IgD-negative memory B cell (primary cell): ENCODE measurements at regions not wholly inside any gene's neighbourhood (a gene's known extent, or its start where the extent isn't known, plus 50 kb on each side); places are given as distances from the start of the nearest gene placed in this dataset.
"Not testable (repeated sequence)": the region's sequence is repeated elsewhere in the genome, so short reads cannot be mapped to it uniquely, and the experiment has no call there.

ENCODE experiments used
- H3K27ac Mint-ChIP-seq, 3 donors: one replicate each; pipeline ENCODE4 v1.8.0; 2020 to 2022; ENCODE audit warnings: mild to moderate bottlenecking in 3 of 3, mixed read lengths in 3 of 3, moderate library complexity in 1 of 3
- H3K27me3 Mint-ChIP-seq: one replicate; pipeline ENCODE4 v1.8.0; 2021; ENCODE audit warnings: mixed read lengths
- H3K36me3 Mint-ChIP-seq: one replicate; pipeline ENCODE4 v1.8.0; 2020; ENCODE audit warnings: mild to moderate bottlenecking, mixed read lengths
- H3K4me1 Mint-ChIP-seq, 3 donors: one replicate each; pipeline ENCODE4 v1.8.0; 2020 to 2022; ENCODE audit warnings: mixed read lengths in 3 of 3, mild to moderate bottlenecking in 1 of 3
- H3K4me3 Mint-ChIP-seq, 4 donors: one replicate each; pipeline ENCODE4 v1.8.0; 2020 to 2022; ENCODE audit warnings: mild to moderate bottlenecking in 4 of 4, mixed read lengths in 4 of 4, moderate library complexity in 3 of 4
- H3K9me3 Mint-ChIP-seq, 3 donors: one replicate each; pipeline ENCODE4 v1.8.0; 2020 to 2021; ENCODE audit warnings: mixed read lengths in 3 of 3, mild to moderate bottlenecking in 1 of 3

DNA sequence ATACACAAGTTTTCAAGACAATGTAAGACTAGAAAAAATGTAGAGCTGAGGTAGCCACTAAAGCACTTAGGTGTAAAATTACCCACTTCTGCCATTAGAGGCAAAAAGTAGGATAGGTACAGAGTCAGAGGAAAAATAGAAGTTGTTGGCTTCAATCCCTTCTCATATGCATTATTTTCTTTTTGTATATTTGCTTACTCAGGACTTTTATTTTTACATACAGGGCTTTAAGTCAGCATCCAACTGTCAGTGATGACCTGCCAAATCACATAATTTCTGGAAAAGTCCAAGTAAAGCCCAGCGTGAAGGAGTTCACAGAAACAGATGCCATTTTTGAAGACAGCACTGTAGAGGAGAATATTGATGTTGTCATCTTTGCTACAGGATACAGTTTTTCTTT lies 211.0 kb upstream of the POGK start:
- Mint-ChIP-seq H3K36me3 (no peaks in the 10 kb centered on the region), H3K27me3 (peaks cover 3% of the 10 kb centered on the region), H3K4me1 (no peaks in the 10 kb centered on the region), H3K27ac (no peak overlapping the region), H3K4me3 (no peak overlapping the region), H3K9me3 (no peaks in the 10 kb centered on the region)

DNA sequence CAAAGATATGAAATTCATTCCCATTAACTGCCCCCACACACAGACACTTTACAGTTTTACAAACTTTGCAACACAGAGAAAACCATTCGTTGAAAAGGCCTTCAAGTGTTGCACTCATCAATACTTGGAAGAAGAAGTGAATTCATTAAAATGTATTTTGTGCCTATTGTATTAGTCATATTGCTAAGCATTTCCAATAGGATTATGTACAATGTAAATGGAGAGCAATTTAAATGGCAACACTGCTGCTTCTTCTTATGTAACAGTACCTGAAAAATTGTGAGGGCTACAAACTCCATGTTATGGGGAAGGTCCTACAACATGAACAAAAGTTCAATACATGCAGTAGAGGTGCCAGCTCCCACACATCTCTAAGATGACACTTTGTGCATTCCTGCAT lies 209.3 kb upstream of the POGK start:
- Mint-ChIP-seq H3K27me3 (peaks cover 3% of the 10 kb centered on the region), H3K27ac (no peak overlapping the region), H3K4me3 (no peak overlapping the region), H3K9me3 (no peaks in the 10 kb centered on the region), H3K36me3 (no peaks in the 10 kb centered on the region), H3K4me1 (no peaks in the 10 kb centered on the region)

DNA sequence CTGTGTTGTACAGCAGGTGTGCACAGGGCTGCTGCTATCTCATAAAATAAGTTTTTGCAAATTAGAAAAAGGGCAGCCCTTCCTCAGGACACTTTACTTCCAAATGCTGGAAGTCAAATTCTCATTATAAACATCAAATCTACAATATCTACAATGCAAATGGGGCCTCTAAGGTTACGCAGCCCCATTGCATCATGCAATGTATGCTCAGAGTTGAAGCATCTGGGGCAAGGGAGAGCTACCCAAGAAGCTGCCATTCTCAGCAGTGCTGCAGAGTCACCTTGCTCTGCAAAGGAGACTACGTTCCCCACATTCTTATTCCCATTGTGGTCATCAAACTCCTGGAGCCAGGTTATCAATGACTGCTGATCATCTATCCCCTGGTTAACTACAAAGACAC lies 208.9 kb upstream of the POGK start:
- Mint-ChIP-seq H3K4me3 (no peak overlapping the region), H3K36me3 (no peaks in the 10 kb centered on the region), H3K9me3 (no peaks in the 10 kb centered on the region), H3K27me3 (peaks cover 3% of the 10 kb centered on the region), H3K4me1 (no peaks in the 10 kb centered on the region), H3K27ac (no peak overlapping the region)

DNA sequence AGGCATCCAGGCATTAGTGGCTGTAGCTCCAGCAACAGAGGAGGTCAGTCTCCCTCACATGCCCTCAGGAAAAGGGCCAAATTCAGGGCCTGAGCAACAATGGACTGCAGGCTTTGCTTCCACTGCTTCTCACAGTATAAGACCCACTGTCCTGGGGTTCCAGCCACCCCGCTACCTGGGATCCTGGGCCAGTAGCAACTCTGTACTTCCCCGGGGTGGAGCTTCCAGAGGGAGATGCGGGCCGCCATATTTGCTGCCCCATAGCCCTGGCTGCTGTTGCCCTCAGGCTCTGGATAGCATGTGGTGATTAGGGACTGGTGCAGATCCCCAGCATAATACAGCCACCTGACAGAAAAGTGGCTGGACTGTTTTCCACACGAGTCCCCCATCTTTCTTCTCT lies 201.1 kb upstream of the POGK start:
- peaks cover 8% of the 10 kb centered on the region for H3K27me3 Mint-ChIP-seq
- no peaks in the 10 kb centered on the region for H3K4me1 Mint-ChIP-seq
- peaks cover 0 to 2% (median 0%) of the 10 kb centered on the region in 3 donors for H3K9me3 Mint-ChIP-seq

DNA sequence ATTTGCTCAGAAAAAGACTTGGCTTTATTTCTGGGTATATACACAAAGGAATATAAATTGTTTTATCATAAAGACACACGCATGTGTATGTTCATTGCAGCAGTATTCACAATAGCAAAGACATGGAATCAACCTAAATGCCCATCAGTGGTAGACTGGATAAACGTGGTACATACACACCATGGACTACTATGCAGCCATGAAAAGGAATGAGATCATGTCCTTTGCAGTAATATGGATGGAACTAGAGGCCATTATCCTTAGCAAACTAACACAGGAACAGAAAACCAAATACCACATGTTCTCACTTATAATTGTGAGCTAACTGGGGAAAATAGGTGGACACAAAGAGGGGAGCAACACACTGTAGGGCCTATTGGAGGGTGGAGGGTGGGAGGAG lies 182.0 kb upstream of the POGK start:
- H3K4me1 Mint-ChIP-seq, H3K36me3 Mint-ChIP-seq, H3K27me3 Mint-ChIP-seq, H3K27ac Mint-ChIP-seq, H3K9me3 Mint-ChIP-seq: not testable (repeated sequence)
- H3K4me3 Mint-ChIP-seq = peak overlapping the region in 1 of 4 donors; percentile 20

More for the DNA sequence above, 201.1 kb upstream of the POGK start:
- Mint-ChIP-seq H3K27ac (no peak overlapping the region), H3K36me3 (no peaks in the 10 kb centered on the region), H3K4me3 (no peak overlapping the region)

DNA sequence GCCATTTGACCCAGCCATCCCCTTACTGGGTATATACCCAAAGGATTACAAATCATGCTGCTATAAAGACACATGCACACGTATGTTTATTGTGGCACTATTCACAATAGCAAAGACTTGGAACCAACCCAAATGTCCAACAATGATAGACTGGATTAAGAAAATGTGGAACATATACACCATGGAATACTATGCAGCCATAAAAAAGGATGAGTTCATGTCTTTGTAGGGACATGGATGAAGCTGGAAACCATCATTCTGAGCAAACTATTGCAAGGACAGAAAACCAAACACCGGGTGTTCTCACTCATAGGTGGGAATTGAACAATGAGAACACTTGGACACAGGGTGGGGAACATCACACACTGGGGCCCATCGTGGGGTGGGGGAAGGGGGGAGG lies 172.5 kb upstream of the POGK start:
- not testable (repeated sequence) for H3K4me3 Mint-ChIP-seq, H3K9me3 Mint-ChIP-seq, H3K36me3 Mint-ChIP-seq, H3K27ac Mint-ChIP-seq, H3K4me1 Mint-ChIP-seq, H3K27me3 Mint-ChIP-seq

DNA sequence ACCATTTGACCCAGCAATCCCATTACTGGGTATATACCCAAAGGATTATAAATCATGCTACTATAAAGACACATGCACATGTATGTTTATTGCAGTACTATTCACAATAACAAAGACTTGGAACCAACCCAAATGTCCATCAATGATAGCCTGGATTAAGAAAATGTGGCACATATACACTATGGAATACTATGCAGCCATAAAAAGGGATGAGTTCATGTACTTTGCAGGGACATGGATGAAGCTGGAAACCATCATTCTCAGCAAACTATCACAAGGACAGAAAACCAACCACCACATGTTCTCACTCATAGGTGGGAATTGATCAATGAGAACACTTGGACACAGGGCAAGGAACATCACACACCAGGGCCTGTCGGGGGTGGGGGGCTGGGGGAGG lies 171.7 kb upstream of the POGK start:
- H3K4me1 Mint-ChIP-seq, H3K27ac Mint-ChIP-seq, H3K4me3 Mint-ChIP-seq: not testable (repeated sequence)

DNA sequence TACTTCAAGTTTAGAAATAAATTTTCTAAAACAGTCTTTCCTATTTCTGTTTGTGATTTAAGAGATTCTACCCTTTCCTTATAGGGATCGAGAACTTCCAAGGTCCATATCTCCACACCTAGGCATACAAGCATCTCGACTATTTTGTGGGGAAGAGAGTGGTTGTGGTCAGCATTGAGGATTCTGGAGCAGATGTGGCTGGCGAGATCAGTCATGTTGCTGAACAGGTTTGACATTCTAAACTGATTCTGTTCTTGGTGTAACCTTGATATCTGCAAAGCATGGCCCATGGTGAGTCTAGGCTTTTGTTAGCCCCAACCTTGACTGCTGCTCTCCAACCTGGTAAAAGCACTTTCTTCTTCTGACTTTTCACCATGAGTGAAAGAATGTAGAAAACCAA lies 167.6 kb upstream of the POGK start:
- Mint-ChIP-seq H3K36me3 (no peaks in the 10 kb centered on the region), H3K9me3 (no peaks in the 10 kb centered on the region), H3K27ac (peak overlapping the region in 1 of 3 donors; percentile 62), H3K4me3 (no peak overlapping the region), H3K4me1 (peaks cover 2 to 8% (median 4%) of the 10 kb centered on the region in 3 donors), H3K27me3 (peaks cover 4% of the 10 kb centered on the region)

More for the DNA sequence above, 171.7 kb upstream of the POGK start:
- not testable (repeated sequence) for H3K36me3 Mint-ChIP-seq, H3K27me3 Mint-ChIP-seq, H3K9me3 Mint-ChIP-seq

DNA sequence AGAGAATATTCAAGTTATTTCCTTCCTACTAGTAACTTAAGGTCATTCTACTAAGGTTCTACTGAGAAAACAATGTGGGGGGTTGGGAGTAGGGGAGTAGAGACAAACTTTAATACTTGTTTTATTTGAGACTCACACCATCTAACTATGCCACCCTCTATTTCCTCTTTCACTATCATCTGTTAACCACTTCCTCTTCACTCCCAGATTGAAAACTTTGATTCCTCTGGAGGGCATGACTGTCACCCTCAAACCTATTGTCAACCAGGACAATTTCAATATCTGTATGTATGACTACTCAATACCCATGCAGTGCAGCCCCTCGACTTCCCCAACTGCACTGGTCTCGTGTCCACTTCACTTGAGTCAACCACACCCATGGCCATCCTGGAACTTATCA lies 165.6 kb upstream of the POGK start:
- Mint-ChIP-seq H3K4me3 (no peak overlapping the region), H3K27me3 (peaks cover 4% of the 10 kb centered on the region), H3K4me1 (peaks cover 2 to 8% (median 4%) of the 10 kb centered on the region in 3 donors), H3K9me3 (no peaks in the 10 kb centered on the region), H3K27ac (no peak overlapping the region), H3K36me3 (no peaks in the 10 kb centered on the region)

DNA sequence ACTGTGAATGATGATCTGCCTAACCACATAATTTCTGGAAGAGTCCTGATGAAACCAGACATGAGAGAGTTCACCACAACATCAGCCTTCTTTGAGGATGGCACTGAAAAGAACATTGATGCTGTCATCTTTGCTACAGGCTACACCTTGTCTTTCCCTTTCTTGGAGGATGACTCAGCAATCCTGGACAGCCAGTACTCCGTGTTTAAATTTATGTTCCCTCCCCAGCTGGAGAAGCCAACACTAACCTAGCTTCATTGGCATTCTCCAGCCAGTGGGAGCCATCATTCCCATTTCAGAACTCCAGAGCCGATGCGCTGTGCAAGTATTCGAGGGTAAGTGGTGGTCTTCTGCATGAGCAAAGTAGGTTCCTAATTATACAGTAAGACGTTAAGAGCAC lies 164.1 kb upstream of the POGK start:
- Mint-ChIP-seq H3K4me1 (peaks cover 2 to 8% (median 4%) of the 10 kb centered on the region in 3 donors), H3K27me3 (peaks cover 4% of the 10 kb centered on the region), H3K36me3 (no peaks in the 10 kb centered on the region), H3K9me3 (no peaks in the 10 kb centered on the region), H3K4me3 (no peak overlapping the region), H3K27ac (no peak overlapping the region)

DNA sequence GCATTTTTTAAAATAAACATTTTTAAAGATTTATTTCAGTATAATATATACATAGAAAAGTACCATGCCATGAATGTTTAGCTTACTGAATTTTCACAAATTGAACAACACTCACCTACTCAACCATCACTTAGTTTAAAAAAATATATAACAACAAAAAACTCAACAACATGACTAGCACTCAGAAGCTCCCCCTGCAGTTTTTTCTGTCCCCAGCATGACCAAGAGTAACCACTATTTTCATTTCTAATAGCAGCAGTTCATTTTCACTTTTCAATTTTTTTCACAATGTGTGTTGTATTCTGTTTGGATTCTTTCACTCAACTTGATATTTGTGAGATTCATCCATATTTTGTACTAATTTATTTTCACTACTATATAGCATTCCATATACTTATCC lies 162.3 kb upstream of the POGK start:
- peaks cover 4% of the 10 kb centered on the region for H3K27me3 Mint-ChIP-seq
- no peaks in the 10 kb centered on the region for H3K36me3 Mint-ChIP-seq
- H3K9me3 Mint-ChIP-seq = no peaks in the 10 kb centered on the region
- no peak overlapping the region for H3K4me3 Mint-ChIP-seq
- no peak overlapping the region for H3K27ac Mint-ChIP-seq
- peaks cover 2 to 8% (median 4%) of the 10 kb centered on the region in 3 donors for H3K4me1 Mint-ChIP-seq

DNA sequence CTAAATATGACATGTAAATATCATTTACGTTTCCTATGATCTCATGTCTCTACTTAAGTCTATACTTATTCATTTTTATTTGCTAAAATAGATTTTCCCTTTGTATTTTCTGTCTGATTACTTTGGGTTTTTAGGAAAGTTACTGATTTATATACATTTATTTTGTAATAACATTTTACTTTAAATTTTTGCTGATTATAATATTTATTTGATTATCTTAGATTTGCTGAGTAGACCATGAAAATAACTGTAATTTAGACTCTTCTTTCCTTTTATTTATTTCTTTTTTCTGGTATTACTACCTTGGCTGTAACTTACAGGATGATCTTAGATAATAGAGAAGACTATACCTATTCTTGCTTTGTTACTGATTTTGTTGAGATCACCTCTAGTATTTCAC lies 159.9 kb upstream of the POGK start:
- H3K36me3 Mint-ChIP-seq = no peaks in the 10 kb centered on the region
- H3K4me3 Mint-ChIP-seq = no peak overlapping the region
- H3K27ac Mint-ChIP-seq = no peak overlapping the region
- peaks cover 4% of the 10 kb centered on the region for H3K27me3 Mint-ChIP-seq
- no peaks in the 10 kb centered on the region for H3K9me3 Mint-ChIP-seq
- H3K4me1 Mint-ChIP-seq = no peaks in the 10 kb centered on the region

DNA sequence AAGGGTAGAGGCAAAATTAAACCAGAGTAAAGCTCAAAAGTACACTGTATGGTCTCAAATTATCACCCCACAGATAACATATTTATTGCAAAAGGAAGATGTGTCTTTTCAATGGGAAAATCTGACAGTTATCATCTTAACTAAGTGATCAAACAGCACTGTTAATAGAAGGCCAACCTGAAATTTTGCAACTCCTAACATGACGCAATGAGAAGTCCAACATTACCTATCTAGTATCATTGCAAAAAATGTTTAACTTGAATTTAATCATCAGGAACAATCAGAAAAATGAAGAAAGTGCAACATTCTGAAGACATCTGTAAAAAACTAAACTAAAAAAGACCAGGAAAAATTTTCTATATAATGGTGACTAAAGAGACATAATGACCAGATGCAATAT lies 156.7 kb upstream of the POGK start:
- Mint-ChIP-seq H3K4me3 (no peak overlapping the region), H3K4me1 (no peaks in the 10 kb centered on the region), H3K27ac (no peak overlapping the region), H3K36me3 (no peaks in the 10 kb centered on the region), H3K27me3 (peaks cover 1% of the 10 kb centered on the region), H3K9me3 (peaks cover 10 to 21% (median 17%) of the 10 kb centered on the region in 3 donors)

DNA sequence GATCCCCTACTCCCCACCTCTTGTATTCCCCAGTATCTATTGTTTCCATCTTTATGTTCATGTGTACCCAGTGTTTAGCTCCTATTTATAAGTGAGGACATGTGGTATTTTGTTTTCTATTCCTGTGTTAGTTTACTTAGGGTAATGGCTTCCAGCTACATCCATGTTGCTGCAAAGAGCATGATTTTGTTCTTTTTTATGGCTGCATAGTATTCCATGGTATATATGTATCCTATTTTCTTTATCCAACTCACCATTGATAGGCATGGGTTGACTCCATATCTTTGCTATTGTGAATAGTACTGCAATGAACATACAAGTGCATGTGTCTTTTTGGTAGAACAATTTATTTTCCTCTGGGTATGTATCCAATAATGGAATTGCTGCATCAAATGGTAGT lies 154.6 kb upstream of the POGK start:
- not testable (repeated sequence) for H3K36me3 Mint-ChIP-seq, H3K27me3 Mint-ChIP-seq, H3K27ac Mint-ChIP-seq, H3K4me1 Mint-ChIP-seq, H3K4me3 Mint-ChIP-seq
- peaks cover 10 to 21% (median 17%) of the 10 kb centered on the region in 3 donors for H3K9me3 Mint-ChIP-seq

DNA sequence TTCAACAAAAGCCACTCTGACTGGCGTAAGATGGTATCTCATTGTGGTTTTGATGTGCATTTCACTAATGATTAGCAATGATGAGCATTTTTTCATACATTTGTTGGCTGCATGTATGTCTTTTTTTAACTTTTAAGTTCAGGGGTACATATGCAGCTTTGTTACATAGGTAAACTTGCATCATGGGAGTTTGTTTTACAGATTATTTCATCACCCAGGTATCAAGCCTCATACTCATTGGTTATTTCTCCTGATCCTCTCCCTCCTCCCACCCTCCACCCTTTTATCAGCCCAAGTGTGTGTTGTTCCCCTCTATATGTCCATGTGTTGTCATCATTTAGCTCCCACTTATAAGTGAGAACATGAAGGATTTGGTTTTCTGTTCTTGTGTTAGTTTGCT lies 154.1 kb upstream of the POGK start:
- Mint-ChIP-seq H3K27me3 (peaks cover 1% of the 10 kb centered on the region), H3K36me3 (no peaks in the 10 kb centered on the region), H3K27ac (no peak overlapping the region), H3K4me1 (no peaks in the 10 kb centered on the region), H3K4me3 (no peak overlapping the region), H3K9me3 (peaks cover 10 to 21% (median 17%) of the 10 kb centered on the region in 3 donors)

DNA sequence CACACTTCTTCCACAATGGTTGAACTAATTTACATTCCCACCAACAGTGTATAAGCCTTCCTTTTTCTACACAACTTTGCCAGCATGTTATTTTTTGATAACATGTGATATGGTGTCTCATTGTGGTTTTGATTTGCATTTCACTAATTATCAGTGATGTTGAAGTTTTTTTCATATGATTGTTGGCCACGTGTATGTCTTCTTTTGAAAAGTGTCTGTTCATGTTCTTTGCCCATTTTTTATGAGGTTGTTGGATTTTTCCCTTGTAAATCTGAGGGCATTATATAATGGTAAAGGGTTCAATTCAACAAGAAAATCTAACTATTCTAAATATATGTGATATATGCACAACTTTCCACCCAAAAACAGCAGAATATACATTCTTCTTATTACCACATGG lies 153.4 kb upstream of the POGK start:
- not testable (repeated sequence) for H3K27ac Mint-ChIP-seq, H3K36me3 Mint-ChIP-seq, H3K4me3 Mint-ChIP-seq, H3K4me1 Mint-ChIP-seq, H3K27me3 Mint-ChIP-seq
- H3K9me3 Mint-ChIP-seq = peaks cover 10 to 21% (median 17%) of the 10 kb centered on the region in 3 donors

DNA sequence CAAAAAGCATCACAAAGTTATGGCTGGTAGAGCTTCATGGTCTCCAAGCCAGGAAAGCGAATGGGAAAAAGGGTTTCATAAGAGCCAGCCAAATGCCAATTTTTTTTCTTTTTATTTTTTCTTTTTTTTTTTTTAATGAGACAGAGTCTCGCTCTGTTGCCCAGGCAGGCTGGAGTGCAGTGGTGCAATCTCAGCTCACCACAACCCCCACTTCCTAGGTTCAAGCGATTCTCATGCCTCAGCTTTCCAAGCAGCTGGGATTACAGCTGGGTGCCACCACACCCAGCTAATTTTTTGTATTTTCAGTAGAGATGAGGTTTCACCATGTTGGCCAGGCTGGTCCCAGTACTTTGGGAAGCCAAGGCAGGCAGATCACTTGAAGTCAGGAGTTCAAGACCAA lies 148.7 kb upstream of the POGK start:
- H3K4me1 Mint-ChIP-seq, H3K36me3 Mint-ChIP-seq: not testable (repeated sequence)

More for the DNA sequence above, 148.7 kb upstream of the POGK start:
- H3K27me3 Mint-ChIP-seq, H3K9me3 Mint-ChIP-seq, H3K27ac Mint-ChIP-seq, H3K4me3 Mint-ChIP-seq: not testable (repeated sequence)
